Loucy (cell line): ENCODE measurements at regions not wholly inside any gene's neighbourhood (a gene's known extent, or its start where the extent isn't known, plus 50 kb on each side); places are given as distances from the start of the nearest gene placed in this dataset.

Source experiments
- H2AFZ ChIP-seq: fragments of 200-600 bp; sonication (generic); 2 replicates; pipeline ENCODE4 v1.6.0; 2016; ENCODE audit warnings: antibody characterized with exemption, mild to moderate bottlenecking, low read length, moderate library complexity
- H3F3A ChIP-seq: fragments of 200-600 bp; 2 replicates; pipeline ENCODE4 v1.6.0; 2016; ENCODE audit warnings: antibody characterized with exemption, low read depth, mild to moderate bottlenecking
- H3K27me3 ChIP-seq: fragments of 200-600 bp; sonication (generic); 2 replicates; pipeline ENCODE4 v1.6.1; 2014; ENCODE audit warnings: low read length, mild to moderate bottlenecking; ENCODE audit not compliant: insufficient read depth, poor library complexity, severe bottlenecking
- H3K36me3 ChIP-seq: fragments of 200-600 bp; sonication (generic); 2 replicates; pipeline ENCODE4 v1.6.1; 2016; ENCODE audit warnings: low read length; ENCODE audit not compliant: insufficient read depth
- H3K4me1 ChIP-seq: fragments of 200-600 bp; sonication (generic); 2 replicates; pipeline ENCODE4 v1.5.1; 2014; ENCODE audit warnings: low read length, mild to moderate bottlenecking; ENCODE audit not compliant: insufficient read depth, poor library complexity, severe bottlenecking
- H3K4me2 ChIP-seq: fragments of 200-600 bp; sonication (generic); 2 replicates; pipeline ENCODE4 v1.6.0; 2014; ENCODE audit warnings: antibody characterized with exemption, low read length, low read depth, mild to moderate bottlenecking; ENCODE audit not compliant: poor library complexity, severe bottlenecking
- H3K4me3 ChIP-seq: fragments of 200-600 bp; sonication (generic); 2 replicates; pipeline ENCODE4 v1.5.1; 2014; ENCODE audit warnings: low read length, mild to moderate bottlenecking, mixed read lengths; ENCODE audit not compliant: poor library complexity, severe bottlenecking
- H3K79me2 ChIP-seq: fragments of 200-600 bp; sonication (generic); 2 replicates; pipeline ENCODE4 v1.6.1; 2014; ENCODE audit warnings: low read length; ENCODE audit not compliant: insufficient read depth
- H3K9ac ChIP-seq: fragments of 200-600 bp; sonication (generic); 2 replicates; pipeline ENCODE4 v1.6.0; 2014; ENCODE audit warnings: mild to moderate bottlenecking, low read depth, low read length, moderate library complexity; ENCODE audit not compliant: poor library complexity, severe bottlenecking
- H3K9me2 ChIP-seq: fragments of 200-600 bp; sonication (generic); replicated peaks from 2 replicates; pipeline ENCODE4 v1.6.1; 2016; ENCODE audit warnings: low read depth, low read length, mixed read lengths
- H3K9me3 ChIP-seq: fragments of 200-600 bp; sonication (generic); 2 replicates; pipeline ENCODE4 v1.6.1; 2014; ENCODE audit warnings: mild to moderate bottlenecking, antibody characterized with exemption, low read length, low read depth; ENCODE audit not compliant: insufficient read depth
- H4K20me1 ChIP-seq: fragments of 200-600 bp; sonication (generic); 2 replicates; pipeline ENCODE4 v1.6.0; 2014; ENCODE audit warnings: antibody characterized with exemption, low read length, mild to moderate bottlenecking; ENCODE audit not compliant: insufficient read depth, poor library complexity, severe bottlenecking
- EZH2phosphoT487 ChIP-seq: fragments of 200-600 bp; IDR thresholded peaks from 2 replicates; pipeline ENCODE4 v1.6.1; 2018; ENCODE audit warnings: antibody characterized with exemption, mild to moderate bottlenecking, moderate library complexity, borderline replicate concordance
- TF ChIP-seq, protein P1 (sequence below): fragments of 200-600 bp; sonication (generic); conservative IDR thresholded peaks from 2 replicates; pipeline ENCODE4 v1.5.1; 2014; ENCODE audit warnings: mild to moderate bottlenecking, antibody characterized with exemption, low read length

DNA sequence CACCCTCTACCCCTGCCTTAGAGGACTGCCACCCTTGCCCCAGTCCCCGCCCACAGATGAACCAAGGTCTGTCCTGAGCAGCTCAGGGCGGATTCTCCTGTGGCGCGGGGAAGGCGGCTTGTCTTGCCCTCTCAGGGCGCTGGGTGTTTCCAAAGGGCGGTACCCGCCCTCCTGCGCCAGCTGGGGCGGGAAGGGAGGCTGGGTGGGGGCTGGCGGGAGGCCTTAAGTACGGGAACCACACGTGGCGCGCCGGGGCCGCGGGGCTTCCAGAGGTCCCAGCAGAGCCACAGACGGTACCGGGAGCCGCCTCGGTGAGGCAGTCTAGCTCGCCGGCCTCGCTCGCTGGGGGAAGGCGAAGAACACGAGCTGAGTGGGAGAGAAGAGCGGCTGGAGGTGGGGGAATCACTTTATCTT, 361.1 kb downstream of the MID1IP1 start:
- Histone ChIP-seq H3K9ac (no peak overlapping the region), H3K4me3 (no peak overlapping the region), H3K27me3 (no peaks in the 10 kb centered on the region), H3K4me2 (no peak overlapping the region), H3F3A (no peaks in the 10 kb centered on the region), H3K9me2 (no peaks in the 10 kb centered on the region), H4K20me1 (no peaks in the 10 kb centered on the region), H3K9me3 (no peaks in the 10 kb centered on the region), H3K4me1 (peaks cover 9% of the 10 kb centered on the region), H3K36me3 (no peaks in the 10 kb centered on the region), H3K79me2 (no peaks in the 10 kb centered on the region), H2AFZ (no peak overlapping the region)
- no peak for TF ChIP-seq EZH2phosphoT487

DNA sequence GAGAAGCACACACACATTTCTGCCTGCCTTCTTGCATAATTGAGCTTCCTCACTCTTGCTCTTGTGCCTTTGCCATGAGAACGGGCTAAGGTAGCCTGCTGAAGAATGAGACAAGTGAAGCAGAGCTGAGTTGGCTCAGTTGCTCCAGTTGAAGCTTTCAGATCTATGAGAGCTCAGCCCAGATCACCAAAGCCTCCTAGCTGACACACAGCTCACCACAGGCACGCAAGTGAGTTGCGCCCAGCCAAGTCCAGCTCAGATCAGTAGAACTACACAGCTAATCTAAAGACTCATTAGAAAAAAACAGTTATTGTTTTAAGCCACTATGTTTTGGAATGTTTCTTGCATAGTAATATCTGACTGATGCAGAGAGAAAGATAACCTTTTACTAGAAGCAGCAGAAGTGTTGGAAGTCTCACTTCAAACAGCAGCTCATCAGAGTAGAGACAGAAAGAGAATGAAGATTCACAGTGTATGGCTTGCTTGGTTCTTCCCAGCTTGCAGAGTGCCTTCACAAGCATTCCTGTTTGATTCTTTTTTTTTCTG, 362.4 kb downstream of the MID1IP1 start:
- Histone ChIP-seq H4K20me1 (no peaks in the 10 kb centered on the region), H3F3A (no peaks in the 10 kb centered on the region), H3K27me3 (no peaks in the 10 kb centered on the region), H3K4me1 (peaks cover 18% of the 10 kb centered on the region), H3K79me2 (no peaks in the 10 kb centered on the region), H3K36me3 (no peaks in the 10 kb centered on the region), H3K9me3 (no peaks in the 10 kb centered on the region), H3K4me2 (no peak overlapping the region), H3K9ac (no peak overlapping the region), H3K4me3 (no peak overlapping the region), H3K9me2 (no peaks in the 10 kb centered on the region), H2AFZ (no peak overlapping the region)
- TF ChIP-seq EZH2phosphoT487, result no peak
- TF ChIP-seq, protein P1, sequence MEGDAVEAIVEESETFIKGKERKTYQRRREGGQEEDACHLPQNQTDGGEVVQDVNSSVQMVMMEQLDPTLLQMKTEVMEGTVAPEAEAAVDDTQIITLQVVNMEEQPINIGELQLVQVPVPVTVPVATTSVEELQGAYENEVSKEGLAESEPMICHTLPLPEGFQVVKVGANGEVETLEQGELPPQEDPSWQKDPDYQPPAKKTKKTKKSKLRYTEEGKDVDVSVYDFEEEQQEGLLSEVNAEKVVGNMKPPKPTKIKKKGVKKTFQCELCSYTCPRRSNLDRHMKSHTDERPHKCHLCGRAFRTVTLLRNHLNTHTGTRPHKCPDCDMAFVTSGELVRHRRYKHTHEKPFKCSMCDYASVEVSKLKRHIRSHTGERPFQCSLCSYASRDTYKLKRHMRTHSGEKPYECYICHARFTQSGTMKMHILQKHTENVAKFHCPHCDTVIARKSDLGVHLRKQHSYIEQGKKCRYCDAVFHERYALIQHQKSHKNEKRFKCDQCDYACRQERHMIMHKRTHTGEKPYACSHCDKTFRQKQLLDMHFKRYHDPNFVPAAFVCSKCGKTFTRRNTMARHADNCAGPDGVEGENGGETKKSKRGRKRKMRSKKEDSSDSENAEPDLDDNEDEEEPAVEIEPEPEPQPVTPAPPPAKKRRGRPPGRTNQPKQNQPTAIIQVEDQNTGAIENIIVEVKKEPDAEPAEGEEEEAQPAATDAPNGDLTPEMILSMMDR, result no peak

DNA sequence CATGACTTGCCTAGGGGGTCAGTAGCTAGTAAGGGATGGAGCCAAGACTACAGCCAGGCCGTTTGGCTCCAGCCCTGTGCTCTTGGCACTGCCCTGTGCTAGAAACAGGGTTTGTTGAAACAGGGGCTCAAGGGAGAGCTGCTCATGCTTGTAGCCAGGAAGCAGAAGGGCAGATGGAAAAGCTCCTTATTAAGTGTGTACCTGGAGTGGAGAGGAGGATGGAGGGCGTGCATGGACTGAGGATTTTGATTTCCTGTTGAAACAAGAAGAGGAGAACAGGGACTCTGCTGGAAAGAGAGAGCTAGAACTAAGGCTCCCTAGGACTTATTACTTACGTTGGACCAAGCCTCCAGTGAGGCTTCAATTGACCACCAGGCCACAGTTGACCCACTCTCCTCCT, 363.0 kb downstream of the MID1IP1 start:
- H3K36me3 ChIP-seq, result no peaks in the 10 kb centered on the region

DNA sequence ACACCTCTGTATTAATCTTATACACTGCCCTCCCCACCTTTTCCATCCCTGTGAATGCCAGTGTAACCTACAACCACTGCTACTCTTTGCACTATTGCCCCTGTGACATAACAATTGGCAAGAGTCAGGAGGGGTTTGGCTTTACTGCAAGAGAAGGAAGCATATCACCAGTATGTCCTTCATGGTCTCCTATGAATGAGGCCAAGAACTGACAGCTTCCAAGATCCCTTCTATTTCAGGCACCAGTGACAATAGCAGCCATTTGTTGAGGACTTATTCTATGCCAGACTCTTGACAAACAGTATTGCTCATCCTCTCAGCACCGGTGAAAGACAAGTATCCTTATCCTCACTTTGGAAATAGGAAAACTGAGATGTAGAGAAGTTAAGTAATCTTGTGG, 363.9 kb downstream of the MID1IP1 start:
- Histone ChIP-seq H3F3A (no peaks in the 10 kb centered on the region), H4K20me1 (no peaks in the 10 kb centered on the region), H3K9me2 (no peaks in the 10 kb centered on the region), H3K9me3 (no peaks in the 10 kb centered on the region), H3K4me1 (peaks cover 21% of the 10 kb centered on the region), H3K79me2 (no peaks in the 10 kb centered on the region), H3K27me3 (no peaks in the 10 kb centered on the region), H3K4me3 (no peak overlapping the region), H3K4me2 (no peak overlapping the region), H2AFZ (no peak overlapping the region), H3K9ac (no peak overlapping the region), H3K36me3 (no peaks in the 10 kb centered on the region)
- TF ChIP-seq, protein P1, result no peak
- TF ChIP-seq EZH2phosphoT487, result no peak

More for the DNA sequence above, 363.0 kb downstream of the MID1IP1 start:
- Histone ChIP-seq H3K9me3 (no peaks in the 10 kb centered on the region), H3K4me1 (peaks cover 18% of the 10 kb centered on the region), H3F3A (no peaks in the 10 kb centered on the region), H3K27me3 (no peaks in the 10 kb centered on the region), H2AFZ (no peak overlapping the region), H3K9ac (no peak overlapping the region), H3K4me3 (no peak overlapping the region), H3K79me2 (no peaks in the 10 kb centered on the region), H3K4me2 (no peak overlapping the region), H3K9me2 (no peaks in the 10 kb centered on the region), H4K20me1 (no peaks in the 10 kb centered on the region)
- TF ChIP-seq, protein P1, result no peak
- TF ChIP-seq EZH2phosphoT487, result no peak
